Astrocyte of the spinal cord (primary cell): ENCODE measurements at regions not wholly inside any gene's neighbourhood (a gene's known extent, or its start where the extent isn't known, plus 50 kb on each side); places are given as distances from the start of the nearest gene placed in this dataset.

Experiments
- DNase-seq: peaks from one replicate; pipeline ENCODE4 v3.0.0; 2011; ENCODE audit warnings: low read depth, low spot score
- H3K4me3 ChIP-seq: 2 replicates; pipeline ENCODE4 v1.5.1; 2011; ENCODE audit warnings: low read depth, mild to moderate bottlenecking, low read length, moderate library complexity
- in situ Hi-C: cut with HindIII; loops from 2 replicates; pipeline ENCODE4 v1.10.0; 2017; ENCODE audit warnings: low sequenced_read_pairs
- TF ChIP-seq, protein P1 (sequence below): IDR thresholded peaks from 2 replicates; pipeline ENCODE4 v1.5.1; 2012; ENCODE audit warnings: low read depth, mild to moderate bottlenecking, low read length, inconsistent platforms

DNA sequence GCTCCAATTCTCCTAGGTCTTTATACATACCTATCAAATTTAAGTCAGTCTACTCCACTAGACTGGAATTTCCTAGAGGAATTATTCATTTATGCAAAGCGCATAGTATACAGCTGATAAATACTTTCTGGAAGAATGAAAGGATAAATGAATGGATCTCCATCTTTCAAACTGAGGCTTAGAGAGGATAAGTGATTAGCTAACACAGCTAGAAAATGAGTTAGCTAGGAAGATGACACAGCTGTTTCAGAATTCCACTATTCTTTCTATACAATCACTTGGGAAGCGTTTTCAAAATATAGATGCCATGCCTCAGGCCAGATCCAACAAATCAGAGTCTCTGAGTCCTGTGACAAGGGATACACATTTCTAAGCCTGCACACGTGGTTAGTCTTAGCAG, 1146.6 kb upstream of the ZEB2 start:
- TF ChIP-seq, protein P1, sequence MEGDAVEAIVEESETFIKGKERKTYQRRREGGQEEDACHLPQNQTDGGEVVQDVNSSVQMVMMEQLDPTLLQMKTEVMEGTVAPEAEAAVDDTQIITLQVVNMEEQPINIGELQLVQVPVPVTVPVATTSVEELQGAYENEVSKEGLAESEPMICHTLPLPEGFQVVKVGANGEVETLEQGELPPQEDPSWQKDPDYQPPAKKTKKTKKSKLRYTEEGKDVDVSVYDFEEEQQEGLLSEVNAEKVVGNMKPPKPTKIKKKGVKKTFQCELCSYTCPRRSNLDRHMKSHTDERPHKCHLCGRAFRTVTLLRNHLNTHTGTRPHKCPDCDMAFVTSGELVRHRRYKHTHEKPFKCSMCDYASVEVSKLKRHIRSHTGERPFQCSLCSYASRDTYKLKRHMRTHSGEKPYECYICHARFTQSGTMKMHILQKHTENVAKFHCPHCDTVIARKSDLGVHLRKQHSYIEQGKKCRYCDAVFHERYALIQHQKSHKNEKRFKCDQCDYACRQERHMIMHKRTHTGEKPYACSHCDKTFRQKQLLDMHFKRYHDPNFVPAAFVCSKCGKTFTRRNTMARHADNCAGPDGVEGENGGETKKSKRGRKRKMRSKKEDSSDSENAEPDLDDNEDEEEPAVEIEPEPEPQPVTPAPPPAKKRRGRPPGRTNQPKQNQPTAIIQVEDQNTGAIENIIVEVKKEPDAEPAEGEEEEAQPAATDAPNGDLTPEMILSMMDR, result no peak
- in situ Hi-C loops, result no loop called here
- no peak for DNase-seq
- H3K4me3 ChIP-seq, result no peak overlapping the region

- in situ Hi-C loops, result no loop called here
- DNase-seq, result no peak
- no peak overlapping the region for H3K4me3 ChIP-seq
- TF ChIP-seq, protein P1, result no peak
These were observed 1137.3 kb upstream of the ZEB2 start for GRCh38 chr2:145657265-145657664.

- H3K4me3 ChIP-seq, result no peak overlapping the region
- TF ChIP-seq, protein P1, result no peak
- no peak for DNase-seq
- in situ Hi-C loops, result no loop called here
These were observed 1135.3 kb upstream of the ZEB2 start for GRCh38 chr2:145655165-145655765.

DNA sequence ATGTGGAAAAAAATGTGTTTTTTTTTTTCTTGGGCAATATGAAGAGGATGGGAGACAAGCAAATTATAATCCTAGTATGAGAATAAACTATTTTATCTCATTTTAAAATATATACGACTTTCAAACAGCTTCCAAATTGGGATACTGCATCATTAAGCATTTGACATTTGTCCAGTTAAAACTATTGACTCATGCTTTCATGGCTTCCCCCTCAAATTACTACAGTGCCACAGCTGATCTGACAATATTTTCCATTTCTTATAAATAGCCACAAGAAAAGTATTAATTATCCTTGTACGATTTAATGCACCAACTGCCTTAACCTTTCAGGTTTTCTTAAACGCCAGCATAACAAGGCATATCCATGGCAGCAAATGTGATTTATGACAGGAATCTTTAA, 1134.8 kb upstream of the ZEB2 start:
- TF ChIP-seq, protein P1, result no peak
- DNase-seq, result peak; percentile 46
- no peak overlapping the region for H3K4me3 ChIP-seq
- in situ Hi-C loops, result no loop called here

- no peak for DNase-seq
- TF ChIP-seq, protein P1, result no peak
- H3K4me3 ChIP-seq, result no peak overlapping the region
- in situ Hi-C loops, result no loop called here
These were observed 1134.2 kb upstream of the ZEB2 start for GRCh38 chr2:145654156-145654555.

DNA sequence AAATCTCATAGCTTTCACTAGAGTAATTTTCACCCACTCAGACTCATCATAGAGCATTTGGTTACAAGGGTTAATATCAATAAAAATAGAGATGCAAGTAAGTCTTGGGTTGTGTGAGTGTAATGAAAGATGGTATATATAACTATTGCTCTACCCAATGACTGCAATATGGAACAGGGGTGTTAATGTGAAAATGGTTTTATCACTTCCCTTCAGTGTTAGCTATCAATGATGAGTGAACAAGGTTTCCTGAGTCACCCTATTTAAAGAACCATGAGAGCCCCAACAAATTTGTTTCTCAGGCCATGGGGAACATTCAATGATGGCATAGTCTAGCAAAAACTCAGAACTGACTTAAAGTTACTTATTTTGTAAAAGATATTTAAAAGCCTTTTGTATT, 1133.6 kb upstream of the ZEB2 start:
- TF ChIP-seq, protein P1, result no peak
- in situ Hi-C loops, result no loop called here
- no peak overlapping the region for H3K4me3 ChIP-seq
- DNase-seq, result no peak
